Prostate gland (tissue), 2 donors: ENCODE measurements at regions not wholly inside any gene's neighbourhood (a gene's known extent, or its start where the extent isn't known, plus 50 kb on each side); places are given as distances from the start of the nearest gene placed in this dataset.

Experiments
- DNase-seq: peaks from one replicate; pipeline ENCODE4 v3.0.0-alpha.2; 2019; ENCODE audit warnings: low spot score
- H3K27ac ChIP-seq, 2 donors: fragments of 200-600 bp; sonication (generic); 2 replicates each; pipeline ENCODE4 v1.5.1; 2017 to 2019
- H3K27me3 ChIP-seq: fragments of 200-600 bp; sonication (generic); replicated peaks from 2 replicates; pipeline ENCODE4 v1.5.1; 2019; ENCODE audit not compliant: insufficient read depth
- H3K36me3 ChIP-seq, 2 donors: fragments of 200-600 bp; sonication (generic); 1 replicate in 1 of 2; 2 replicates in 1 of 2; pipeline versions ENCODE4 v1.5.1 to v1.8.1; 2017 to 2019
- H3K4me1 ChIP-seq: fragments of 200-600 bp; sonication (generic); replicated peaks from 2 replicates; pipeline ENCODE4 v1.5.1; 2019
- H3K4me3 ChIP-seq, 2 donors: fragments of 200-600 bp; sonication (generic); 2 replicates each; pipeline ENCODE4 v1.5.1; 2017 to 2019
- H3K9me3 ChIP-seq: fragments of 200-600 bp; sonication (generic); 2 replicates; pipeline ENCODE4 v1.5.1; 2017
- POLR2A ChIP-seq: fragments of 450-650 bp; IDR thresholded peaks from one replicate; pipeline ENCODE4 v1.6.1; 2016; ENCODE audit warnings: antibody characterized with exemption, mild to moderate bottlenecking
- POLR2AphosphoS5 ChIP-seq: sonication (generic); formaldehyde crosslinking; IDR thresholded peaks from one replicate; pipeline ENCODE4 v1.6.1; 2017; ENCODE audit warnings: antibody characterized with exemption
- WGBS: methylation state at CpG from one replicate; pipeline ENCODE4 v1.1.5; 2018; 5-methylcytosine and 5-hydroxymethylcytosine counted together
- intact Hi-C: fragments of 100-400 bp; cut with DNase I; formaldehyde crosslinking; loops from one replicate; pipeline ENCODE4 v1.14.2; 2022
- TF ChIP-seq, protein P1 (sequence below), 4 experiments: fragments of 200-600 bp in 2 of 4; fragments of 450-650 bp in 2 of 4; sonication (generic) in 2 of 4; IDR thresholded peaks; 1 replicate in 3 of 4; 2 replicates in 1 of 4; pipeline ENCODE4 v1.5.1; 2016 to 2019; ENCODE audit warnings: antibody characterized with exemption in 4 of 4, mild to moderate bottlenecking in 2 of 4, moderate library complexity in 2 of 4

DNA sequence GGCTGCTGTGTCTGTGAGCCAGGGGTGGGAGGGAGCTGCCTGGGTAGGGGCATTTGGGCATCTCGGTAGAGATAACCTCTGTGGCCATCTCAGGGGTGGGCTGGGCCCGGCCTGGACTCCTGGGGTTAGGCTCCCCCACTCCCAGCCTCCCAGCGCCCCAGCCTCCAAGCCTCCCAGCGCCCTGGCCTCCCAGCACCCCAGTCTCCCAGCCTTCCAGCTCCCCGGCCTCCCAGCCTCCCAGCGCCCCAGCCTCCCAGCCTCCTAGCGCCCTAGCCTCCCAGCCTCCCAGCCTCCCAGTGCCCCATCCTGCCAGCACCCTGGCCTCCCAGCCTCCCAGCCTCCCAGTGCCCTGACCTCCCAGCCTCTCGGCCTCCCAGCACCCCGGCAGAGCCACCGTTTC is 85.1 kb upstream of the TTC34 start:
- TF ChIP-seq, protein P1, sequence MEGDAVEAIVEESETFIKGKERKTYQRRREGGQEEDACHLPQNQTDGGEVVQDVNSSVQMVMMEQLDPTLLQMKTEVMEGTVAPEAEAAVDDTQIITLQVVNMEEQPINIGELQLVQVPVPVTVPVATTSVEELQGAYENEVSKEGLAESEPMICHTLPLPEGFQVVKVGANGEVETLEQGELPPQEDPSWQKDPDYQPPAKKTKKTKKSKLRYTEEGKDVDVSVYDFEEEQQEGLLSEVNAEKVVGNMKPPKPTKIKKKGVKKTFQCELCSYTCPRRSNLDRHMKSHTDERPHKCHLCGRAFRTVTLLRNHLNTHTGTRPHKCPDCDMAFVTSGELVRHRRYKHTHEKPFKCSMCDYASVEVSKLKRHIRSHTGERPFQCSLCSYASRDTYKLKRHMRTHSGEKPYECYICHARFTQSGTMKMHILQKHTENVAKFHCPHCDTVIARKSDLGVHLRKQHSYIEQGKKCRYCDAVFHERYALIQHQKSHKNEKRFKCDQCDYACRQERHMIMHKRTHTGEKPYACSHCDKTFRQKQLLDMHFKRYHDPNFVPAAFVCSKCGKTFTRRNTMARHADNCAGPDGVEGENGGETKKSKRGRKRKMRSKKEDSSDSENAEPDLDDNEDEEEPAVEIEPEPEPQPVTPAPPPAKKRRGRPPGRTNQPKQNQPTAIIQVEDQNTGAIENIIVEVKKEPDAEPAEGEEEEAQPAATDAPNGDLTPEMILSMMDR (IDR thresholded peaks at IDR 0.05) = no peak
- no peak for TF ChIP-seq POLR2AphosphoS5
- no peak for TF ChIP-seq POLR2A
- 90% methylated on average over 10 of the region's 10 CpGs for WGBS
- peaks cover 24% of the 10 kb centered on the region for H3K27me3 ChIP-seq

GRCh38 chr1:2887941-2888855 is 86.7 kb upstream of the TTC34 start:
- no peak overlapping the region for H3K4me3 ChIP-seq
- H3K27me3 ChIP-seq = peaks cover 24% of the 10 kb centered on the region
- intact Hi-C loops = no loop called here
- no peaks in the 10 kb centered on the region for H3K9me3 ChIP-seq
- no peaks in the 10 kb centered on the region for H3K36me3 ChIP-seq
- 77% methylated on average over 28 of the region's 28 CpGs for WGBS
- no peak for TF ChIP-seq POLR2AphosphoS5
- no peaks in the 10 kb centered on the region for H3K4me1 ChIP-seq
- DNase-seq = no peak
- no peak overlapping the region for H3K27ac ChIP-seq

More for the DNA sequence above, 85.1 kb upstream of the TTC34 start:
- H3K27ac ChIP-seq = no peak overlapping the region
- intact Hi-C loops = no loop called here
- H3K4me1 ChIP-seq = no peaks in the 10 kb centered on the region
- H3K36me3 ChIP-seq = no peaks in the 10 kb centered on the region
- H3K9me3 ChIP-seq = no peaks in the 10 kb centered on the region
- no peak for DNase-seq
- no peak overlapping the region for H3K4me3 ChIP-seq

- WGBS = 59% methylated on average over 14 of the region's 14 CpGs
Observed at GRCh38 chr1:2890221-2890850, 88.8 kb upstream of the TTC34 start.

GRCh38 chr1:2891923-2892448 is 90.5 kb upstream of the TTC34 start:
- no peaks in the 10 kb centered on the region for H3K9me3 ChIP-seq
- H3K27ac ChIP-seq = no peak overlapping the region
- WGBS = 68% methylated on average over 22 of the region's 22 CpGs
- no peak for TF ChIP-seq POLR2A
- TF ChIP-seq, protein P1 (IDR thresholded peaks at IDR 0.05) = no peak
- TF ChIP-seq POLR2AphosphoS5 = no peak
- no peak for DNase-seq
- intact Hi-C loops = no loop called here
- no peaks in the 10 kb centered on the region for H3K36me3 ChIP-seq
- peaks cover 20% of the 10 kb centered on the region for H3K27me3 ChIP-seq
- H3K4me3 ChIP-seq = no peak overlapping the region
- H3K4me1 ChIP-seq = no peaks in the 10 kb centered on the region

More at GRCh38 chr1:2890221-2890850, 88.8 kb upstream of the TTC34 start:
- H3K36me3 ChIP-seq = no peaks in the 10 kb centered on the region
- no peak overlapping the region for H3K27ac ChIP-seq
- H3K9me3 ChIP-seq = no peaks in the 10 kb centered on the region
- no peak for DNase-seq
- no peak overlapping the region for H3K4me3 ChIP-seq
- TF ChIP-seq, protein P1 (IDR thresholded peaks at IDR 0.05) = no peak
- no peak for TF ChIP-seq POLR2AphosphoS5
- no peak for TF ChIP-seq POLR2A
- intact Hi-C loops = no loop called here
- H3K27me3 ChIP-seq = peaks cover 20% of the 10 kb centered on the region
- no peaks in the 10 kb centered on the region for H3K4me1 ChIP-seq

- no peaks in the 10 kb centered on the region for H3K36me3 ChIP-seq
- H3K9me3 ChIP-seq = no peaks in the 10 kb centered on the region
- no peak for TF ChIP-seq POLR2AphosphoS5
- TF ChIP-seq, protein P1 (IDR thresholded peaks at IDR 0.05) = no peak
- TF ChIP-seq POLR2A = no peak
- H3K4me1 ChIP-seq = no peaks in the 10 kb centered on the region
- H3K27ac ChIP-seq = no peak overlapping the region
- no peak for DNase-seq
- intact Hi-C loops = no loop called here
- peaks cover 17% of the 10 kb centered on the region for H3K27me3 ChIP-seq
- no peak overlapping the region for H3K4me3 ChIP-seq
- WGBS = 93% methylated on average over 20 of the region's 20 CpGs
Observed at GRCh38 chr1:2893473-2894120, 92.1 kb upstream of the TTC34 start.
